GM13977 (cell line): ENCODE measurements at regions not wholly inside any gene's neighbourhood (a gene's known extent, or its start where the extent isn't known, plus 50 kb on each side); places are given as distances from the start of the nearest gene placed in this dataset.

Experiments
- DNase-seq: peaks from one replicate; pipeline ENCODE4 v3.0.0; 2012; ENCODE audit warnings: low spot score
- CTCF ChIP-seq: IDR thresholded peaks from 2 replicates; pipeline ENCODE4 v1.5.1; 2012; ENCODE audit warnings: mild to moderate bottlenecking, control low read depth; ENCODE audit not compliant: insufficient read depth; ENCODE audit errors: extremely low read depth, missing control alignments
- in situ Hi-C: fragments of 300-500 bp; cut with MboI; formaldehyde crosslinking; loops from one replicate; pipeline ENCODE4 v1.12.0; 2022; ENCODE audit warnings: low sequenced_read_pairs, low pct_unique_long_range_greater_than_20kb, mixed read lengths, inconsistent platforms; ENCODE audit not compliant: unreplicated experiment

- no peak for DNase-seq
- no peak for TF ChIP-seq CTCF
- in situ Hi-C loops: no loop called here
Observed at GRCh38 chr7:81600608-81601007, 169.2 kb downstream of the HGF start.

DNA sequence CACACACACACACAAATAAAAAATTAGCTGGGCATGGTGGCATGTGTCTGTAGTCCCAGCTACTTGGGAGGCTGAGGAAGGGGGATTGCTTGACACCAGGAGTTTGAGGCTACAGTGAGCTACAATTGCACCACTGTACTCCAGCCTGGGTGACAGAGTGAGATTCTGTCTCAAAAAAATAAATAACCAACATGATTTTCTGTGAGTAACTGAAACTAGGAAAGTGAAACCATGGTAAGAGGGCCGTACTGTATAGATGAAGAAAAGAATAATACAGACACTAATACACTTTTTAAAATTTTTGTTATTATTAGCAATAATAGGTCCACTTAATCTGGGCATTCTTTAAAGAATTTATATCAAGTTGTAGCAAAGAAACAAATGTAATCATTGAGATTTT is 170.9 kb downstream of the HGF start:
- in situ Hi-C loops: no loop called here
- DNase-seq: no peak
- no peak for TF ChIP-seq CTCF

- TF ChIP-seq CTCF: no peak
- in situ Hi-C loops: no loop called here
- DNase-seq: no peak
Observed at GRCh38 chr7:81594767-81595166, 175.1 kb downstream of the HGF start.

GRCh38 chr7:81590131-81590530 is 179.7 kb downstream of the HGF start:
- in situ Hi-C loops: no loop called here
- TF ChIP-seq CTCF: no peak
- no peak for DNase-seq

DNA sequence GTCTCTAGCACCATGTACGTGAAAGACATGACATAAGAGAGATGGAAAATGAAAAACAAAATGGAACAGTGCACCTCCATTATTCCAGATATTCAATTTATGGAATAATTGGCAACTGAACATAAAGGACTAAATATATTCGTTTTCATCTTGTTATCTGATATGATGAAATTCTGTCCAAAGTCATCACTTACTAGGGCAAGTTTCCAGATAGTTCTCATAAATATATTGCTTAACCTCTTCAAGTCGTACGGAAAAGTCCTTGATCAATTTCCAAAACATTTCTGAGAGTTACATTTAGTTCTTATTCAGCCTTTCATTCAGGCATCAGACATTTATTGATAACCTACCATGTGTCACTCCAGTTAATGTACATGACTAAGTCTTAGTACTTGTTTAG is 185.2 kb downstream of the HGF start:
- no peak for DNase-seq
- in situ Hi-C loops: no loop called here
- TF ChIP-seq CTCF: no peak

- in situ Hi-C loops: no loop called here
Observed at GRCh38 chr7:81583882-81584533, 185.8 kb downstream of the HGF start.

More at GRCh38 chr7:81583882-81584533, 185.8 kb downstream of the HGF start:
- TF ChIP-seq CTCF: no peak
- DNase-seq: no peak
